Keratinocyte (primary cell): ENCODE measurements at regions not wholly inside any gene's neighbourhood (a gene's known extent, or its start where the extent isn't known, plus 50 kb on each side); places are given as distances from the start of the nearest gene placed in this dataset.

ENCODE experiments used
- DNase-seq: peaks from one replicate; pipeline ENCODE4 v3.0.0-alpha.2; 2011; ENCODE audit warnings: low read depth, missing footprints, low spot score
- FAIRE-seq: peaks from 2 replicates; lab custom pipeline; 2011; peaks lifted over from hg19 to GRCh38; lab: Jason Lieb, UNC
- H2AFZ ChIP-seq: 2 replicates; pipeline ENCODE4 v1.6.0; 2012; ENCODE audit warnings: low read length, control low read depth, inconsistent platforms; ENCODE audit not compliant: control insufficient read depth
- H3K27ac ChIP-seq: 2 replicates; pipeline ENCODE4 v1.5.1; 2011; ENCODE audit warnings: low read length; ENCODE audit not compliant: control insufficient read depth, insufficient read depth
- H3K27me3 ChIP-seq: 3 replicates; pipeline ENCODE4 v1.6.0; 2011; ENCODE audit warnings: low read length; ENCODE audit not compliant: control insufficient read depth, insufficient read depth; ENCODE audit errors: extremely low read depth
- H3K36me3 ChIP-seq, 2 experiments: 2 replicates in 1 of 2; 3 replicates in 1 of 2; pipeline ENCODE4 v1.5.1; 2011; ENCODE audit warnings: low read length in 2 of 2, mild to moderate bottlenecking in 1 of 2; ENCODE audit not compliant: control insufficient read depth in 2 of 2, insufficient read depth in 2 of 2; ENCODE audit errors: extremely low read depth in 1 of 2
- H3K4me1 ChIP-seq: 3 replicates; pipeline ENCODE4 v1.5.1; 2011; ENCODE audit warnings: low read length; ENCODE audit not compliant: control insufficient read depth, insufficient read depth; ENCODE audit errors: extremely low read depth
- H3K4me2 ChIP-seq: 3 replicates; pipeline ENCODE4 v1.6.0; 2011; ENCODE audit warnings: low read depth, low read length; ENCODE audit not compliant: control insufficient read depth, insufficient read depth; ENCODE audit errors: extremely low read depth
- H3K4me3 ChIP-seq, 3 experiments: fragments of 200-600 bp in 1 of 3; sonication (generic) in 1 of 3; 2 replicates in 2 of 3; 3 replicates in 1 of 3; pipeline ENCODE4 v1.5.1; 2011 to 2016; ENCODE audit warnings: low read length in 3 of 3, mild to moderate bottlenecking in 3 of 3, control low read depth in 2 of 3, inconsistent platforms in 1 of 3, low read depth in 1 of 3, mixed read lengths in 1 of 3, mixed run types in 1 of 3, moderate library complexity in 1 of 3; ENCODE audit not compliant: control insufficient read depth in 2 of 3, insufficient read depth in 2 of 3; ENCODE audit errors: extremely low read depth in 1 of 3
- H3K79me2 ChIP-seq: 2 replicates; pipeline ENCODE4 v1.6.0; 2012; ENCODE audit warnings: low read length; ENCODE audit not compliant: control insufficient read depth, insufficient read depth
- H3K9ac ChIP-seq: 3 replicates; pipeline ENCODE4 v1.6.0; 2011; ENCODE audit warnings: low read length; ENCODE audit not compliant: control insufficient read depth, insufficient read depth; ENCODE audit errors: extremely low read depth
- H3K9me1 ChIP-seq: 3 replicates; pipeline ENCODE4 v1.6.0; 2011; ENCODE audit warnings: low read length; ENCODE audit not compliant: control insufficient read depth, insufficient read depth; ENCODE audit errors: extremely low read depth
- H3K9me3 ChIP-seq: 2 replicates; pipeline ENCODE4 v1.5.1; 2012; ENCODE audit warnings: low read depth, low read length; ENCODE audit not compliant: control insufficient read depth
- H4K20me1 ChIP-seq: 3 replicates; pipeline ENCODE4 v1.6.0; 2011; ENCODE audit warnings: low read length; ENCODE audit not compliant: control insufficient read depth, insufficient read depth; ENCODE audit errors: extremely low read depth
- EZH2 ChIP-seq: IDR thresholded peaks from one replicate; pipeline ENCODE4 v1.6.1; 2012; ENCODE audit warnings: inconsistent platforms, mild to moderate bottlenecking, low read length, moderate library complexity
- dilution Hi-C: fragments of 300-500 bp; cut with MboI; formaldehyde crosslinking; loops from one replicate; pipeline ENCODE4 v1.7.0; 2020; ENCODE audit warnings: low sequenced_read_pairs; ENCODE audit not compliant: extremely low pct_ligation_motif_present
- TF ChIP-seq, protein P1 (sequence below), 3 experiments: IDR thresholded peaks in 1 of 3; conservative IDR thresholded peaks in 1 of 3; optimal IDR thresholded peaks in 1 of 3; 2 replicates in 2 of 3; 3 replicates in 1 of 3; pipeline versions ENCODE3 to v1.5.1; 2011; ENCODE audit warnings: low read length in 3 of 3, mild to moderate bottlenecking in 3 of 3, moderate library complexity in 2 of 3, control low read depth in 1 of 3, inconsistent platforms in 1 of 3; ENCODE audit not compliant: insufficient read depth in 2 of 3; ENCODE audit errors: extremely low read depth in 1 of 3

DNA sequence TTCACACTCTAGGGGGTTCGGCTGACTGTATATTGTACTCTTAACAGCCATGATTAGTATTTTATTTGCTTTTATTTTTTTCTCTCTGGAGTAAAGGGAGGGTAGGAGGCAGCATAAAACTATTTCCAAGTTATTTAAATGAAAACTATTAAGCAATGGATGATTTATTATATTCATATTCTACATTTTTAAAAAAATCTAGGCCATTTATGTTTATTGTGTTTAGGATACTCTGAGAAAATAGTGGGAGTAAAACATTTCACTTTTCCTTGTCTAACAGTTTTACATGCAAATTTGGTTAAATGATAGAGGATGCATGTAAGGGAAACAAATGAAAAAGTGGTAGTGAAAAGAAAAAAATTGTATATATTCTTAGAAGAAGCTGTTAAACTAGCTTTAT, 276.3 kb downstream of the GAS1 start:
- dilution Hi-C loops, result no loop called here
- H3K79me2 ChIP-seq, result no peaks in the 10 kb centered on the region
- FAIRE-seq, result no peak

DNA sequence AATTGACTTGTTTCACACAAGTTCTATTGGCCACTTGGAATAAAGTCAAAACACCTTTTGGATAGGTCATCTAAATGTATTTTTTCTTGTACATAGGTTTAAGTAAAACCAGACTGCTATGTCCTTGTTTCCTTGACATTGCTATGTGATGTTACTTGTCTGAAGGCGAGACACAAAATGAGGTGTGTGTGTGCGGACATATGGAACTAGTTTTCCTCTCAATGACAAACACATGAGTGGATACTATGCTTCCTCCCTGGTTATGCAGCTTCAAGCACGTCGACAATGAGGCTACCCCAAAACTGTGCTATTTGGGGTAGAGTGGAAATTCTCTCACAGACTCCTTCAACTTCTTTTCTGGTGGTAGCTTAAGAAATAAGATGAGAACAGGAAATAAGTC, 276.8 kb downstream of the GAS1 start:
- Histone ChIP-seq H3K9me3 (no peaks in the 10 kb centered on the region), H2AFZ (no peak overlapping the region), H3K4me1 (peaks cover 11% of the 10 kb centered on the region), H3K9me1 (no peaks in the 10 kb centered on the region), H3K27ac (no peak overlapping the region), H3K79me2 (no peaks in the 10 kb centered on the region), H3K4me2 (no peak overlapping the region), H3K27me3 (no peaks in the 10 kb centered on the region), H3K36me3 (no peaks in the 10 kb centered on the region), H4K20me1 (no peaks in the 10 kb centered on the region), H3K4me3 (no peak overlapping the region), H3K9ac (no peak overlapping the region)
- TF ChIP-seq EZH2, result no peak
- TF ChIP-seq, protein P1, sequence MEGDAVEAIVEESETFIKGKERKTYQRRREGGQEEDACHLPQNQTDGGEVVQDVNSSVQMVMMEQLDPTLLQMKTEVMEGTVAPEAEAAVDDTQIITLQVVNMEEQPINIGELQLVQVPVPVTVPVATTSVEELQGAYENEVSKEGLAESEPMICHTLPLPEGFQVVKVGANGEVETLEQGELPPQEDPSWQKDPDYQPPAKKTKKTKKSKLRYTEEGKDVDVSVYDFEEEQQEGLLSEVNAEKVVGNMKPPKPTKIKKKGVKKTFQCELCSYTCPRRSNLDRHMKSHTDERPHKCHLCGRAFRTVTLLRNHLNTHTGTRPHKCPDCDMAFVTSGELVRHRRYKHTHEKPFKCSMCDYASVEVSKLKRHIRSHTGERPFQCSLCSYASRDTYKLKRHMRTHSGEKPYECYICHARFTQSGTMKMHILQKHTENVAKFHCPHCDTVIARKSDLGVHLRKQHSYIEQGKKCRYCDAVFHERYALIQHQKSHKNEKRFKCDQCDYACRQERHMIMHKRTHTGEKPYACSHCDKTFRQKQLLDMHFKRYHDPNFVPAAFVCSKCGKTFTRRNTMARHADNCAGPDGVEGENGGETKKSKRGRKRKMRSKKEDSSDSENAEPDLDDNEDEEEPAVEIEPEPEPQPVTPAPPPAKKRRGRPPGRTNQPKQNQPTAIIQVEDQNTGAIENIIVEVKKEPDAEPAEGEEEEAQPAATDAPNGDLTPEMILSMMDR (optimal IDR thresholded peaks at IDR 0.05 in 1 of 3, IDR thresholded peaks at IDR 0.05 in 1 of 3, conservative IDR thresholded peaks at IDR 0.05 in 1 of 3; ENCODE audit: extremely low read depth in 1 of 3, insufficient read depth in 2 of 3, low read length in 3 of 3), result no peak
- dilution Hi-C loops, result no loop called here
- no peak for DNase-seq
- no peak for FAIRE-seq

More for the DNA sequence above, 276.3 kb downstream of the GAS1 start:
- Histone ChIP-seq H3K27me3 (no peaks in the 10 kb centered on the region), H3K4me2 (no peak overlapping the region), H3K9me1 (no peaks in the 10 kb centered on the region), H3K4me3 (no peak overlapping the region), H3K9ac (no peak overlapping the region), H2AFZ (no peak overlapping the region), H3K27ac (no peak overlapping the region), H3K36me3 (no peaks in the 10 kb centered on the region), H3K9me3 (no peaks in the 10 kb centered on the region), H3K4me1 (peaks cover 11% of the 10 kb centered on the region), H4K20me1 (no peaks in the 10 kb centered on the region)
- TF ChIP-seq EZH2, result no peak
- TF ChIP-seq, protein P1 (optimal IDR thresholded peaks at IDR 0.05 in 1 of 3, IDR thresholded peaks at IDR 0.05 in 1 of 3, conservative IDR thresholded peaks at IDR 0.05 in 1 of 3; ENCODE audit: extremely low read depth in 1 of 3, insufficient read depth in 2 of 3, low read length in 3 of 3), result no peak
- DNase-seq, result no peak
